HG02970 (cell line): ENCODE measurements at regions not wholly inside any gene's neighbourhood (a gene's known extent, or its start where the extent isn't known, plus 50 kb on each side); places are given as distances from the start of the nearest gene placed in this dataset.

Experiments used
- ATAC-seq: cut with Tn5 transposase; IDR thresholded peaks from one replicate; pipeline ENCODE4 v1.9.1; 2021; ENCODE audit warnings: mild to moderate bottlenecking, moderate library complexity, moderate number of reproducible peaks; ENCODE audit not compliant: unreplicated experiment, low FRiP score

DNA sequence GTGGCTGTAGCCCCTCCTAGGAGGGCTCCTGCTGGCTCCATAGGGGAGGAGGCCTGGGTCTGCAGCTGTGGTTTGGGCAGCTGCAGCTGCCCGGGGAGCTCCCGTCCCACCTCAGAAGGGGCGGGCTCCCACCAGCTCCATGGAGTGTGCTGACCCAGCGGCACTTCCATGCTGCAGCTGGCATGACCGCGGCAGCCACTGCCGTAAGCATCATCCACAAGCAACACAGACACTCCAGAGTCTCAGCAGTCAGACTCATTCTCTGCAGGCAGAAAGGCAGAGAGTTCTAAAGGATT is 660.1 kb upstream of the RAB6C start:
- ATAC-seq = no peak

DNA sequence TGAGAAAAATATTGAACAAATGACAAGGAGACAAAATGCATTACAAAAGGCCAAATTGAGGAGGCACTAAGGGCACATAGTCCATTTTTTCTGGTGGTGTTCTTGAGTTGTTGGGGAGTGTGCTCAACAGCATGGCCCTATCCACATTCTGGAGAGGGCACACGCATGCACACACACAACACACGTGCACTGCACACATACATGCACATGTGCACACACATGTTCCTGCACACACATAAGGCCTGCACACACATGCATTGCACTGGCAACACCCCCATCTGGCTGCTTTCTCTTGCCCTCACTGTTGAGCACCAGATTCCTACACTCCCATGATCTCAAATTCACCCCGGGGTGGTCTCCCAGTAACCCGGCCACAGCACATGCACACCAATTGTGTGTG is 659.2 kb upstream of the RAB6C start:
- no peak for ATAC-seq

- no peak for ATAC-seq
Observed at GRCh38 chr2:129324349-129324748, 655.1 kb upstream of the RAB6C start.

DNA sequence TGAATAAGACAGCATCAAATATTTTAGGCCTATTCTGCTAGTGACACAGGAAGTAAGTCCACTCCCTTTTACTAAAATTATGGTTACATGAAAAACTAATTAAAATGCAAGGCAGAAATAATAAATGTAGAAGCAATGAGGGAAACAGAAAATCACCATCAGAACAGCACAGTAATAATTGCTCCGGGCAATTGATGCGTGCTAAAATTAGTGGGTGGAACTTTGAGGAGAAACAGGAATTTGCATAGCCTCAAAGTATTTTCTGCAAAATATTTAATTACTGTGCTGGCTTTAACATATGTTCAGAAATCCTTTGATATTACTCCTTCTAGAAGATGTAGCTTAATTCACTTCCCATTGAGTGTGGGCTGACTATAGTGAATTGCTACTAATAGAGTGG is 654.3 kb upstream of the RAB6C start:
- no peak for ATAC-seq

DNA sequence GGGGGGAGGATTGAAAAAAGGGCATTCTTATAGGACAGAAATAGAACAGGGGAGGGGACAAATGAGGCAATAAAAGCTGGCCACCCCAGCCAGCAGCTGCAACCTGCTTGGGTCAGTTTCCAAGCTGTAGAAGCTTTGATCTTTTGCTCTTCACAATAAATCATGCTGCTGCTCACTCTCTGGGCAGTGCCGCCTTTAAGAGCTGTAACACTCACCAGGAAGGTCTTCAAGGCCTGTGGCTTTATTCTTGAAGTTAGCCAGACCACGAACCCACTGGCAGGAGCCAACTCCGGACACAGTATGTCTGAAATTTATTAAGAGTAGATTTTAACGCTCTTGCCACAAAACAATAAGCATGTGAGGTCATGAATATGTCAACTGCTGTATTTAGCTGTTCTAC is 649.9 kb upstream of the RAB6C start:
- ATAC-seq = no peak

GRCh38 chr2:129330504-129330903 is 649.0 kb upstream of the RAB6C start:
- no peak for ATAC-seq

DNA sequence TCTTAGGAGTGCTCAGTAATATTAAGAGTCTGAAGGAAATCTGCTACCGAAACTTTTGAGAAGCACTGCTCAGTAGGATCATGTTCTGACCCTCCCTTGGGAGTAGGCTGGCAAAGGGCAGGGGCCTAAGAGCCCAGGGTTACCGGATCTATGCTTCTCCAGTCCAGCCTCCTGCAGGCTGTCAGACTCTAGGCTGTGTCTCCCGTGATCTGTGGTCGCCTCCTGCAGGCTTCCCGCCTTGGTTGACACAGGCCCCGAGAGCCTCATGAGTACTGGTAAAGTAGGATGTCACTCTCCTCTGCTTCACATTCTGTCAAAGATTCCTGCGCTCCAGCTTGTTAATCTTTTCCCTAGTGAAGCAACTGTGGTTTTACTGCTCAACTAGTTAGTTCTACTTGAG is 647.8 kb upstream of the RAB6C start:
- no peak for ATAC-seq

DNA sequence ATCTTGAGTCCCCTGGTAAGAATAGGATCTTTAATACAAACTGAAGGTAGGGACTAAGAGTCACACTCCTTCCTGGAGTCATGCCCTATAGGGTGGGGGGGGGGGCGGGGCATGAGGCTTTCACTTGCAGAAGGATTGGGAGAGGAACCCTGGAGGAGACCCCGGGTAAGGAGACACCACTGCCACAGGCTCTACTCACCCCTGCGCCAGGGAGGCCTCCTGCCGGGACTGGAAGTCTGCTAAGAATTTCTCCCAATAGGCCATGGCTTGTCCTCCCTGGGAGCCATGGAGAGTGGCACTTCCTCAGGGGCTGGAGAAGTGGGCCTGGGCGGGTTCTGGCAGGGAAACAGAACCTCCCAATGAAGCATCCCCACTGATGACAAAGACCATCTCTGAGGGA is 645.3 kb upstream of the RAB6C start:
- no peak for ATAC-seq

GRCh38 chr2:129334696-129335410 is 644.6 kb upstream of the RAB6C start:
- ATAC-seq = no peak

DNA sequence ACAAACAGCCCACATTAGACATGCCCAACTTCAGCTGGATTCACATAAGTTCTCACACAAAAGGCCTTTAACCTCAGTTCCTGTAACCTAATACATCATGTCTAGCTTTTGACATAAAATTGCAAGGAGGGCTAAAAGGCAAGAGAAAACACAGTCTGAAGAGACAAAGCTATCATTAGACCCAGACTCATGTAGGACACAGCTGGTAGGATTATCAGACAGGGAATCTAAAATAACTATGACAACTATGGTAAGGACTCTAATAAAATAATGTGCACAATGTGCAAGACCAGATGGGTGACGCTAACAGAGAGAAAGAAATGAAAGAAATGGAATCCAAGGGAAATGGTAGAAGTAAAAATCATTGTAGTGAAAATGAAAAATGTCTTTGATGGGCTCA is 643.2 kb upstream of the RAB6C start:
- ATAC-seq = no peak

DNA sequence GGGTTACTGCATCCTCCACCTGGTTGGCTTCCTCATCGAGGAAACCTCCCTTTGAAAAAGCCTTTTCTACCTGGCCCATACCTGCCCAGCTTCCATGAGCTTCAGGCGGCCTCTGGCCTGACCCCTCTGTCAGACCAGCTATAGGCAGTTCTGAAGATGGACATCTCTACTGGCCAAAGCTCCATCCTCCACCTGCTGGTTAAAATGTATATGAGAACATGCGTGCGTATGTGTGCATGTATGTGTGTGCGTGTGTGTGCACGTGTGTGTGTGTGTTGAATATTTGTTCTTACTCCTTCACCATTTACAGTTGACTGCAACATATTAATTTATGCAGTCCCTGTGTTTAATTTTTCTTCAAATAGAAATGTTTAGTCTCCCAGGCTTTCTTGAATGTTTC is 642.4 kb upstream of the RAB6C start:
- ATAC-seq = no peak

DNA sequence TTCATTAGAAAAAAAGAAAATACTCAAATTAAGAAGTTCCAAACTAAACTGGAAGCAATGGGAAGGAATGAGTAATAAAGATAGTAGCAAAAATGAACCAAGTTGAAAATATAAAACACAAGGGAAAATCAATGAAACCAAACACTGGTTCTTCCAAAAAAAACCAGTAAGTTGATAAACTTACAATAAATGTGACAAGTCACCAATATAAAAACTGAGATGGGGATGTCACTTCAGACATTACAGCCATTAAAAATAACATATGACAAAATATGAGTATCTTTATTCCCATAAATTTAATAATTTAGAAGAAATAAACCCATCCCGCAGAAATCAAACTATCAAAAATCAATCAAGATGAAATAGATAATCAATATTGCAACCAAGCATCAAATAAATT is 633.9 kb upstream of the RAB6C start:
- no peak for ATAC-seq

- ATAC-seq = peak; percentile 93
Observed at GRCh38 chr2:129347486-129348217, 631.8 kb upstream of the RAB6C start.

- no peak for ATAC-seq
Observed at GRCh38 chr2:129354631-129355030, 624.8 kb upstream of the RAB6C start.

GRCh38 chr2:129361688-129362087 is 617.8 kb upstream of the RAB6C start:
- ATAC-seq = no peak

DNA sequence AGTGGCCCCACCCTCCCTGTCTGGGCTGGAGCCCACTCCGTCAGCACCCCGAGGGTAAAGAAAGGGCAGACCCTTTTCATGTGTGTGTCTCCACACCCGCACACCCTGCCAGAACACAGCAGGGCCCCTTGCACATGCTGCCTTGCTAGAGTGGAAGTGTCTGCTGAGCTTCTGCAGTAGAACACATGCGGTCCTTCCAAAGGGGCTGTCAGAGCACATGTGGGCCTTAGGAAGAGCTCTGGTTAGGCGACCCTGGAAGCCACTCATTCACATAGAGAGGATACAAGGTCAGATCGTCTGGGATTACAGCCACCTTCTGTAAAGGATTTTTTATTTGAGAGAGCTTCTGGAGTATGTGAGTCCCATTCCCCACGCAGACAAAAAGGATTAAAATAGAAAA is 613.2 kb upstream of the RAB6C start:
- no peak for ATAC-seq

DNA sequence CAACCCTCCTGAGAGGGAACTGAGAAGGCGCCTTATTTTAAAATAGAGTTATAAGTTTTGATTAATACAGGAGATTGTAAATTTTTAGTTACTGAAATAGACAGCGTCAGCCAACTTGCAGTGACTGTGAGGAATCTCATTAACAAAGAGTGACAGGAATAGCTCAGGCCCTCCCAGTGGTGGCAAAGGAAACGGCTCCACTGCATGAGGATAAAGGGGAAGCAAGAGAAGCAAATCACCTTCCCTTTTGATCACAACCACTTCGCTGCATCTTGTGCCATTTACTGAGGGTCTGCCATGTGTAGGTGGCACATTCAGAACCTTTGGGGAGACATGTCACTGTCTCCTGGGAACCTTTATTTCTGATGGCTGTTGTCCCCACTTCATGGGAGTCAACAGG is 612.4 kb upstream of the RAB6C start:
- no peak for ATAC-seq

- ATAC-seq = no peak
Observed at GRCh38 chr2:129369437-129369836, 610.0 kb upstream of the RAB6C start.

GRCh38 chr2:129374452-129374851 is 605.0 kb upstream of the RAB6C start:
- no peak for ATAC-seq

DNA sequence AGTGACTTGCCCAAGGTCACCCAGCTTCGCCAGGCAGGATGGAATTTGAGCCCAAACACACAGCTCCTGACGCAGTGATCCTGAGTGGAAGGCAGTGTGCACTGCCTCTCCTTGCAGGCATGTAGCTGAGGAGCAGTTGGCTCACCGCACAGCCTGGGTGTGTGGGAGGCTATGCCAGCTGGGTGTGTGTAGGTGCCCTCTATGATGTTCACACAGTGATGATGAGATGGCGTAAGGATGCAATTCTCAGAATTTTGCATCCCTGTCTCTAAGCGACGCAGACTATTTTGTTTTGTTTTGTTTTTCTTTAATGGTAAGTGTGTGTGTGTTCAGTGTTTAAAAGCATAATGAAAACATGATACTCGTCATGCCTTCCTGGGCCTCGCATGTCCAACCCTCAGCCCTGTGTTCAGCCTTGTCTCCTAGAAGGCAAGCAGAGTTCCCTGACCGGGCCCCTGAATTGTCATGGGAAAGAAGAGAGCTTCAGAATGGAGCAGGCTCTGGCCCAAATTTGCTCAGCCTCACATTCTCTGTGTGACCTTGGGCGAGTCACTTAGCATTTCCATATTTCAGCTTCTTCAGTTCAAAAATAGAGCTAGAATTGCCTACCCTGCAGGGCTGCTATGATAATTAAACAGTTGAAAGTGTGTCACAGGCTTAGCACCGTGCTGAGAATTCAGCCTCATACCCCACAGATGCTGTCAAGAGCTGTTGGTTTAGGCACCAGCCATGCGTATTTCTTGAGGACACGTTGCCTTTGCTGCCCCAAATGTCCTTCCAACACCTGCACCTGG is 603.6 kb upstream of the RAB6C start:
- ATAC-seq = no peak

GRCh38 chr2:129376426-129377077 is 602.9 kb upstream of the RAB6C start:
- no peak for ATAC-seq
